Skeletal muscle cell (primary cell): ENCODE measurements at regions not wholly inside any gene's neighbourhood (a gene's known extent, or its start where the extent isn't known, plus 50 kb on each side); places are given as distances from the start of the nearest gene placed in this dataset.
A peak's percentile ranks its signal among the peaks of the same experiment; 100 is the strongest.

ENCODE experiments used
- DNase-seq: peaks from one replicate; pipeline ENCODE4 v3.0.0-alpha.2; 2010; ENCODE audit warnings: low read depth
- H3K4me3 ChIP-seq: 2 replicates; pipeline ENCODE4 v1.5.1; 2011; ENCODE audit warnings: low read depth, mild to moderate bottlenecking, control low read depth, low read length, moderate library complexity

- H3K4me3 ChIP-seq, result no peak overlapping the region
- peak; percentile 63 for DNase-seq
Observed at GRCh38 chr14:51554339-51554920, 97.3 kb upstream of the FRMD6 start.

GRCh38 chr14:51554953-51555352 lies 96.8 kb upstream of the FRMD6 start:
- peak; percentile 20 for DNase-seq
- no peak overlapping the region for H3K4me3 ChIP-seq

GRCh38 chr14:51561141-51561540 lies 90.6 kb upstream of the FRMD6 start:
- no peak for DNase-seq
- H3K4me3 ChIP-seq, result no peak overlapping the region

- DNase-seq, result no peak
- H3K4me3 ChIP-seq, result no peak overlapping the region
Observed at GRCh38 chr14:51562816-51563215, 88.9 kb upstream of the FRMD6 start.

- no peak for DNase-seq
- no peak overlapping the region for H3K4me3 ChIP-seq
Observed at GRCh38 chr14:51563560-51563959, 88.2 kb upstream of the FRMD6 start.

GRCh38 chr14:51564460-51564859 lies 87.2 kb upstream of the FRMD6 start:
- no peak overlapping the region for H3K4me3 ChIP-seq
- DNase-seq, result no peak

- no peak for DNase-seq
Observed at GRCh38 chr14:51564986-51565604, 86.6 kb upstream of the FRMD6 start.

GRCh38 chr14:51566831-51567582 lies 84.7 kb upstream of the FRMD6 start:
- DNase-seq, result no peak
- no peak overlapping the region for H3K4me3 ChIP-seq

More at GRCh38 chr14:51564986-51565604, 86.6 kb upstream of the FRMD6 start:
- H3K4me3 ChIP-seq, result no peak overlapping the region

- no peak for DNase-seq
- H3K4me3 ChIP-seq, result no peak overlapping the region
Observed at GRCh38 chr14:51568366-51568765, 83.3 kb upstream of the FRMD6 start.

- no peak for DNase-seq
- H3K4me3 ChIP-seq, result no peak overlapping the region
Observed at GRCh38 chr14:51573607-51574006, 78.1 kb upstream of the FRMD6 start.

- no peak for DNase-seq
- H3K4me3 ChIP-seq, result no peak overlapping the region
Observed at GRCh38 chr14:51574009-51574408, 77.7 kb upstream of the FRMD6 start.

GRCh38 chr14:51575349-51576116 lies 76.2 kb upstream of the FRMD6 start:
- no peak for DNase-seq
- no peak overlapping the region for H3K4me3 ChIP-seq

GRCh38 chr14:51576117-51576430 lies 75.6 kb upstream of the FRMD6 start:
- H3K4me3 ChIP-seq, result no peak overlapping the region
- peak; percentile 44 for DNase-seq

GRCh38 chr14:51576879-51577278 lies 74.8 kb upstream of the FRMD6 start:
- H3K4me3 ChIP-seq, result no peak overlapping the region
- DNase-seq, result peak; percentile 63

GRCh38 chr14:51578853-51579252 lies 72.9 kb upstream of the FRMD6 start:
- no peak for DNase-seq
- no peak overlapping the region for H3K4me3 ChIP-seq

GRCh38 chr14:51581017-51581881 lies 70.5 kb upstream of the FRMD6 start:
- H3K4me3 ChIP-seq, result no peak overlapping the region
- no peak for DNase-seq

- no peak for DNase-seq
- no peak overlapping the region for H3K4me3 ChIP-seq
Observed at GRCh38 chr14:51582437-51582836, 69.3 kb upstream of the FRMD6 start.

GRCh38 chr14:51585055-51585454 lies 66.7 kb upstream of the FRMD6 start:
- no peak for DNase-seq
- no peak overlapping the region for H3K4me3 ChIP-seq

GRCh38 chr14:51592836-51593235 lies 58.9 kb upstream of the FRMD6 start:
- no peak overlapping the region for H3K4me3 ChIP-seq
- no peak for DNase-seq
